MCF 10A (cell line): ENCODE measurements at regions not wholly inside any gene's neighbourhood (a gene's known extent, or its start where the extent isn't known, plus 50 kb on each side); places are given as distances from the start of the nearest gene placed in this dataset.
A peak's percentile ranks its signal among the peaks of the same experiment; 100 is the strongest.

ENCODE experiments used
- BruUV-seq: library from RNA; stranded (reverse); fragments of 400-500 nt; replicated peaks from 2 replicates; lab custom pipeline; 2021; lab: Mats Ljungman, UMichigan
- CTCF ChIA-PET: fragments of 300-600 bp; sonication (Branson Sonifier 250); formaldehyde crosslinking; extraction: SDS; loops from one replicate; lab custom pipeline; 2021; ENCODE audit warnings: antibody characterized with exemption, inconsistent platforms; lab: Yijun Ruan, JAX
- POLR2A ChIA-PET: fragments of 300-600, 350-650 bp; sonication (Branson Sonifier 250); formaldehyde crosslinking; extraction: SDS; loops from one replicate; lab custom pipeline; 2020; ENCODE audit warnings: antibody characterized with exemption, inconsistent platforms; lab: Yijun Ruan, JAX
- DNase-seq: peaks from one replicate; pipeline ENCODE4 v3.0.0-alpha.2; 2018; ENCODE audit not compliant: unreplicated experiment
- H3K27ac Mint-ChIP-seq: one replicate; pipeline ENCODE4 v1.8.0; 2022; ENCODE audit warnings: mild to moderate bottlenecking, low read depth, mixed read lengths; ENCODE audit not compliant: unreplicated experiment
- H3K27me3 Mint-ChIP-seq: one replicate; pipeline ENCODE4 v1.8.0; 2022; ENCODE audit warnings: mixed read lengths; ENCODE audit not compliant: insufficient read depth, unreplicated experiment
- H3K36me3 Mint-ChIP-seq: one replicate; pipeline ENCODE4 v1.8.0; 2022; ENCODE audit warnings: mild to moderate bottlenecking, moderate library complexity, mixed read lengths; ENCODE audit not compliant: insufficient read depth, unreplicated experiment
- H3K4me1 Mint-ChIP-seq: one replicate; pipeline ENCODE4 v1.8.0; 2022; ENCODE audit warnings: mixed read lengths; ENCODE audit not compliant: insufficient read depth, unreplicated experiment
- H3K4me3 Mint-ChIP-seq: one replicate; pipeline ENCODE4 v1.8.0; 2022; ENCODE audit warnings: mild to moderate bottlenecking, moderate library complexity, mixed read lengths; ENCODE audit not compliant: unreplicated experiment
- H3K9me3 Mint-ChIP-seq: one replicate; pipeline ENCODE4 v1.8.0; 2022; ENCODE audit warnings: mixed read lengths; ENCODE audit not compliant: unreplicated experiment
- CTCF ChIP-seq: fragments of 200-600 bp; IDR thresholded peaks from one replicate; pipeline ENCODE4 v1.8.0; 2022; ENCODE audit warnings: antibody characterized with exemption, mild to moderate bottlenecking; ENCODE audit not compliant: unreplicated experiment
- intact Hi-C: fragments of 100-400 bp; cut with micrococcal nuclease; formaldehyde crosslinking; loops from 2 replicates; pipeline ENCODE4 v1.14.1; 2022

- no peaks in the 10 kb centered on the region for H3K27me3 Mint-ChIP-seq
- H3K36me3 Mint-ChIP-seq, result peaks cover 7% of the 10 kb centered on the region
- no peaks in the 10 kb centered on the region for H3K9me3 Mint-ChIP-seq
- POLR2A ChIA-PET, result no interaction called here
- intact Hi-C loops, result no loop called here
- BruUV-seq, result no TSS peak
- peaks cover 15% of the 10 kb centered on the region for H3K4me1 Mint-ChIP-seq
- peak; percentile 95 for DNase-seq
- CTCF ChIA-PET, result interaction anchor here (0.5 to 1.6 kb wide), 4 partner anchors 13 to 613 kb away, joined by 3 to 5 read pairs (median 4); no protein-coding TSS in a partner anchor
- no peak for TF ChIP-seq CTCF
- no peak overlapping the region for H3K4me3 Mint-ChIP-seq
- peak overlapping the region; percentile 65 for H3K27ac Mint-ChIP-seq
Measured at GRCh38 chr20:7195704-7196103, 428.2 kb downstream of the BMP2 start.

GRCh38 chr20:7196481-7196880, 429.0 kb downstream of the BMP2 start:
- POLR2A ChIA-PET, result interaction anchor here (0.7 kb wide), 1 partner anchor 9 kb away, joined by 3 read pairs; no protein-coding TSS in a partner anchor
- no TSS peak for BruUV-seq
- no peak overlapping the region for H3K4me3 Mint-ChIP-seq
- H3K27me3 Mint-ChIP-seq, result no peaks in the 10 kb centered on the region
- CTCF ChIA-PET, result interaction anchor here (0.5 to 1.6 kb wide), 3 partner anchors 13 to 367 kb away, joined by 3 to 5 read pairs (median 3); no protein-coding TSS in a partner anchor
- intact Hi-C loops, result no loop called here
- TF ChIP-seq CTCF, result no peak
- peak; percentile 13 for DNase-seq
- no peak overlapping the region for H3K27ac Mint-ChIP-seq
- H3K9me3 Mint-ChIP-seq, result no peaks in the 10 kb centered on the region
- peaks cover 15% of the 10 kb centered on the region for H3K4me1 Mint-ChIP-seq
- peaks cover 7% of the 10 kb centered on the region for H3K36me3 Mint-ChIP-seq

- CTCF ChIA-PET, result no interaction called here
- TF ChIP-seq CTCF, result no peak
- no peaks in the 10 kb centered on the region for H3K9me3 Mint-ChIP-seq
- peaks cover 7% of the 10 kb centered on the region for H3K36me3 Mint-ChIP-seq
- peaks cover 15% of the 10 kb centered on the region for H3K4me1 Mint-ChIP-seq
- no peak overlapping the region for H3K4me3 Mint-ChIP-seq
- H3K27me3 Mint-ChIP-seq, result no peaks in the 10 kb centered on the region
- no peak for DNase-seq
- intact Hi-C loops, result no loop called here
- BruUV-seq, result no TSS peak
- POLR2A ChIA-PET, result no interaction called here
- H3K27ac Mint-ChIP-seq, result no peak overlapping the region
Measured at GRCh38 chr20:7199861-7200260, 432.4 kb downstream of the BMP2 start.

GRCh38 chr20:7207186-7207798, 439.8 kb downstream of the BMP2 start:
- no peaks in the 10 kb centered on the region for H3K36me3 Mint-ChIP-seq
- intact Hi-C loops, result no loop called here
- CTCF ChIA-PET, result interaction anchor here (1.0 kb wide), 1 partner anchor 1047 kb away, joined by 5 read pairs; no protein-coding TSS in a partner anchor
- H3K27ac Mint-ChIP-seq, result no peak overlapping the region
- TF ChIP-seq CTCF, result no peak
- peak; percentile 1 for DNase-seq
- H3K9me3 Mint-ChIP-seq, result no peaks in the 10 kb centered on the region
- no peaks in the 10 kb centered on the region for H3K27me3 Mint-ChIP-seq
- POLR2A ChIA-PET, result no interaction called here
- no peak overlapping the region for H3K4me3 Mint-ChIP-seq
- H3K4me1 Mint-ChIP-seq, result peaks cover 8% of the 10 kb centered on the region
- no TSS peak for BruUV-seq
